Small intestine (tissue), 7 donors: ENCODE measurements at regions not wholly inside any gene's neighbourhood (a gene's known extent, or its start where the extent isn't known, plus 50 kb on each side); places are given as distances from the start of the nearest gene placed in this dataset.

Source experiments
- DNase-seq, 2 donors: peaks; one replicate each; pipeline versions ENCODE4 v3.0.0 to v3.0.0-alpha.2; 2013
- FAIRE-seq: peaks from 2 replicates; lab custom pipeline; 2012; peaks lifted over from hg19 to GRCh38; lab: Jason Lieb, UNC
- H3K27ac ChIP-seq, 3 donors: one replicate each; pipeline ENCODE4 v1.5.1; 2013; ENCODE audit warnings: low read length in 2 of 3, mild to moderate bottlenecking in 2 of 3, control low read depth in 1 of 3, inconsistent platforms in 1 of 3, low read depth in 1 of 3, moderate library complexity in 1 of 3
- H3K27me3 ChIP-seq, 3 donors: one replicate each; pipeline ENCODE4 v1.6.1; 2013; ENCODE audit warnings: low read length in 3 of 3, inconsistent platforms in 1 of 3; ENCODE audit not compliant: control insufficient read depth in 3 of 3, insufficient read depth in 3 of 3
- H3K36me3 ChIP-seq, 3 donors: one replicate each; pipeline ENCODE4 v1.6.1; 2013; ENCODE audit warnings: low read length in 3 of 3, inconsistent platforms in 1 of 3, low read depth in 1 of 3, mild to moderate bottlenecking in 1 of 3, moderate library complexity in 1 of 3; ENCODE audit not compliant: control insufficient read depth in 3 of 3, insufficient read depth in 2 of 3
- H3K4me1 ChIP-seq, 3 donors: one replicate each; pipeline ENCODE4 v1.6.1; 2013; ENCODE audit warnings: low read length in 2 of 3, inconsistent platforms in 1 of 3, low read depth in 1 of 3, mild to moderate bottlenecking in 1 of 3, moderate library complexity in 1 of 3; ENCODE audit not compliant: control insufficient read depth in 3 of 3, insufficient read depth in 2 of 3
- H3K4me3 ChIP-seq, 3 donors: one replicate each; pipeline ENCODE4 v1.5.1; 2013; ENCODE audit warnings: low read length in 3 of 3, control low read depth in 1 of 3, inconsistent platforms in 1 of 3, low read depth in 1 of 3, mild to moderate bottlenecking in 1 of 3, moderate library complexity in 1 of 3
- H3K9me3 ChIP-seq, 2 donors: one replicate each; pipeline ENCODE4 v1.6.1; 2013; ENCODE audit warnings: low read depth in 1 of 2, low read length in 1 of 2; ENCODE audit not compliant: control insufficient read depth in 2 of 2, insufficient read depth in 1 of 2
- WGBS, 3 donors: extraction: QIAGEN DNeasy Blood & Tissue Kit; methylation state at CpG; one replicate each; pipeline ENCODE4 v1.1.7; 2013; 5-methylcytosine and 5-hydroxymethylcytosine counted together
- donor health status: healthy with polysubstance abuse.
- donor health status: control.
- donor health status: control.
- donor health status: Bipolar disorder and iron deficiency.
- donor health status: healthy.

GRCh38 chr12:68428724-68429501 is 96.8 kb upstream of the MDM1 start:
- Histone ChIP-seq H3K9me3 (no peaks in the 10 kb centered on the region), H3K4me3 (no peak overlapping the region), H3K36me3 (no peaks in the 10 kb centered on the region), H3K27ac (peak overlapping the region in 1 of 3 donors; percentile 32), H3K4me1 (peaks cover 0 to 16% (median 0%) of the 10 kb centered on the region in 3 donors), H3K27me3 (no peaks in the 10 kb centered on the region)
- peak; percentile 69 to 74 for DNase-seq
- WGBS, 3 donors: 55 to 74% (median 63%) methylated on average over 6 of the region's 6 CpGs
- FAIRE-seq: no peak

GRCh38 chr12:68429696-68430095 is 97.5 kb upstream of the MDM1 start:
- no peaks in the 10 kb centered on the region for H3K36me3 ChIP-seq
- 78 to 86% (median 84%) methylated on average over 4 of the region's 4 CpGs for WGBS, 3 donors
- no peak overlapping the region for H3K4me3 ChIP-seq
- no peaks in the 10 kb centered on the region for H3K9me3 ChIP-seq
- FAIRE-seq (no peak), DNase-seq (no peak)
- H3K27me3 ChIP-seq: no peaks in the 10 kb centered on the region
- peaks cover 0 to 16% (median 0%) of the 10 kb centered on the region in 3 donors for H3K4me1 ChIP-seq
- peak overlapping the region in 1 of 3 donors; percentile 32 for H3K27ac ChIP-seq

- FAIRE-seq: no peak
- Histone ChIP-seq H3K27me3 (no peaks in the 10 kb centered on the region), H3K4me1 (peaks cover 0 to 16% (median 0%) of the 10 kb centered on the region in 3 donors), H3K9me3 (no peaks in the 10 kb centered on the region), H3K4me3 (no peak overlapping the region), H3K27ac (no peak overlapping the region), H3K36me3 (no peaks in the 10 kb centered on the region)
- no peak for DNase-seq
- 87 to 93% (median 90%) methylated on average over 6 of the region's 6 CpGs for whole genome bisulfite sequencing, 3 donors
Measured at GRCh38 chr12:68431786-68432185, 99.6 kb upstream of the MDM1 start.

GRCh38 chr12:68432622-68433021 is 100.5 kb upstream of the MDM1 start:
- no peak overlapping the region for H3K4me3 ChIP-seq
- no peak for FAIRE-seq
- H3K4me1 ChIP-seq: peaks cover 0 to 16% (median 0%) of the 10 kb centered on the region in 3 donors
- no peaks in the 10 kb centered on the region for H3K36me3 ChIP-seq
- H3K27ac ChIP-seq: no peak overlapping the region
- H3K9me3 ChIP-seq: no peaks in the 10 kb centered on the region
- no peaks in the 10 kb centered on the region for H3K27me3 ChIP-seq
- DNase-seq: no peak

- 98 to 100% (median 99%) methylated on average over 2 of the region's 2 CpGs for WGBS, 3 donors
- H3K36me3 ChIP-seq: no peaks in the 10 kb centered on the region
- FAIRE-seq: no peak
- no peak overlapping the region for H3K4me3 ChIP-seq
- H3K4me1 ChIP-seq: peaks cover 0 to 1% (median 0%) of the 10 kb centered on the region in 3 donors
- no peak overlapping the region for H3K27ac ChIP-seq
- H3K27me3 ChIP-seq: no peaks in the 10 kb centered on the region
- H3K9me3 ChIP-seq: no peaks in the 10 kb centered on the region
- DNase-seq: no peak
Measured at GRCh38 chr12:68434391-68435298, 102.5 kb upstream of the MDM1 start.

- Histone ChIP-seq H3K27me3 (no peaks in the 10 kb centered on the region), H3K36me3 (no peaks in the 10 kb centered on the region), H3K27ac (no peak overlapping the region), H3K4me1 (no peaks in the 10 kb centered on the region), H3K4me3 (no peak overlapping the region), H3K9me3 (no peaks in the 10 kb centered on the region)
- WGBS, 3 donors: 96 to 98% (median 97%) methylated on average over 1 of the region's 1 CpG
- DNase-seq (no peak), FAIRE-seq (no peak)
Measured at GRCh38 chr12:68435299-68435637, 103.1 kb upstream of the MDM1 start.

- FAIRE-seq (no peak), DNase-seq (no peak)
- Histone ChIP-seq H3K4me1 (no peaks in the 10 kb centered on the region), H3K36me3 (no peaks in the 10 kb centered on the region), H3K9me3 (no peaks in the 10 kb centered on the region), H3K27me3 (no peaks in the 10 kb centered on the region), H3K27ac (no peak overlapping the region), H3K4me3 (no peak overlapping the region)
- 83 to 87% (median 86%) methylated on average over 2 of the region's 2 CpGs for WGBS, 3 donors
Measured at GRCh38 chr12:68435816-68436215, 103.7 kb upstream of the MDM1 start.

- Histone ChIP-seq H3K9me3 (no peaks in the 10 kb centered on the region), H3K27ac (no peak overlapping the region), H3K4me1 (no peaks in the 10 kb centered on the region), H3K4me3 (no peak overlapping the region), H3K27me3 (no peaks in the 10 kb centered on the region), H3K36me3 (no peaks in the 10 kb centered on the region)
- DNase-seq: no peak
- no peak for FAIRE-seq
- 92 to 94% (median 93%) methylated on average over 3 of the region's 3 CpGs for WGBS, 3 donors
Measured at GRCh38 chr12:68438601-68439000, 106.4 kb upstream of the MDM1 start.
